Lower leg skin (tissue), 3 donors: ENCODE measurements at regions not wholly inside any gene's neighbourhood (a gene's known extent, or its start where the extent isn't known, plus 50 kb on each side); places are given as distances from the start of the nearest gene placed in this dataset.

Experiments
- CTCF ChIP-seq, 3 donors: fragments of 450-650 bp; IDR thresholded peaks; one replicate each; pipeline ENCODE4 v1.5.1; 2016; ENCODE audit warnings: antibody characterized with exemption in 3 of 3, mild to moderate bottlenecking in 3 of 3, moderate library complexity in 2 of 3
- POLR2A ChIP-seq, 2 donors: fragments of 450-650 bp; IDR thresholded peaks; one replicate each; pipeline ENCODE4 v1.6.1; 2016 to 2017; ENCODE audit warnings: antibody characterized with exemption in 2 of 2, mild to moderate bottlenecking in 1 of 2, moderate library complexity in 1 of 2

GRCh38 chr4:45241976-45242375, 515.6 kb upstream of the GNPDA2 start:
- TF ChIP-seq CTCF (IDR thresholded peaks at IDR 0.05) (no peak), POLR2A (IDR thresholded peaks at IDR 0.05) (no peak)
